ENCODE measurements at regions not wholly inside any gene's neighbourhood (a gene's known extent, or its start where the extent isn't known, plus 50 kb on each side); places are given as distances from the start of the nearest gene placed in this dataset.
A peak's percentile ranks its signal among the peaks of the same experiment; 100 is the strongest.
"Not testable (repeated sequence)": the region's sequence is repeated elsewhere in the genome, so short reads cannot be mapped to it uniquely, and the experiment has no call there.

GRCh38 chr5:67647772-67648171 lies 451.2 kb upstream of the CD180 start:
- no peak for DNase-seq (ENCODE audit: low read depth in 2 of 2)

- no peak for DNase-seq (ENCODE audit: low read depth in 2 of 2)
Measured at GRCh38 chr5:67644221-67644920, 447.8 kb upstream of the CD180 start.

- DNase-seq (ENCODE audit: low read depth in 2 of 2), result peak; percentile 75 to 77
Measured at GRCh38 chr5:67643536-67643935, 446.9 kb upstream of the CD180 start.

GRCh38 chr5:67639976-67640375 lies 443.4 kb upstream of the CD180 start:
- no peak for DNase-seq (ENCODE audit: low read depth in 2 of 2)

GRCh38 chr5:67639313-67639712 lies 442.7 kb upstream of the CD180 start:
- no peak for DNase-seq (ENCODE audit: low read depth in 2 of 2)

- no peak for DNase-seq (ENCODE audit: low read depth in 2 of 2)
Measured at GRCh38 chr5:67636850-67637524, 440.4 kb upstream of the CD180 start.

GRCh38 chr5:67636091-67636490 lies 439.5 kb upstream of the CD180 start:
- DNase-seq (ENCODE audit: low read depth in 2 of 2), result no peak

- DNase-seq (ENCODE audit: low read depth in 2 of 2), result not testable (repeated sequence)
Measured at GRCh38 chr5:67627079-67627478, 430.5 kb upstream of the CD180 start.

GRCh38 chr5:67623078-67623477 lies 426.5 kb upstream of the CD180 start:
- no peak for DNase-seq (ENCODE audit: low read depth in 2 of 2)

GRCh38 chr5:67620424-67621397 lies 424.1 kb upstream of the CD180 start:
- DNase-seq (ENCODE audit: low read depth in 2 of 2), result no peak

GRCh38 chr5:67619636-67620035 lies 423.0 kb upstream of the CD180 start:
- no peak for DNase-seq (ENCODE audit: low read depth in 2 of 2)

- DNase-seq (ENCODE audit: low read depth in 2 of 2), result no peak
Measured at GRCh38 chr5:67619235-67619634, 422.6 kb upstream of the CD180 start.

GRCh38 chr5:67617051-67617450 lies 420.5 kb upstream of the CD180 start:
- no peak for DNase-seq (ENCODE audit: low read depth in 2 of 2)

- no peak for DNase-seq (ENCODE audit: low read depth in 2 of 2)
Measured at GRCh38 chr5:67612961-67613360, 416.4 kb upstream of the CD180 start.

- DNase-seq (ENCODE audit: low read depth in 2 of 2), result no peak
Measured at GRCh38 chr5:67610186-67610912, 413.8 kb upstream of the CD180 start.

GRCh38 chr5:67607958-67608357 lies 411.4 kb upstream of the CD180 start:
- no peak for DNase-seq (ENCODE audit: low read depth in 2 of 2)

GRCh38 chr5:67606586-67606947 lies 410.0 kb upstream of the CD180 start:
- no peak for DNase-seq (ENCODE audit: low read depth in 2 of 2)

- DNase-seq (ENCODE audit: low read depth in 2 of 2), result no peak
Measured at GRCh38 chr5:67605730-67606585, 409.4 kb upstream of the CD180 start.

GRCh38 chr5:67591491-67591890 lies 394.9 kb upstream of the CD180 start:
- no peak for DNase-seq (ENCODE audit: low read depth in 2 of 2)

- no peak for DNase-seq (ENCODE audit: low read depth in 2 of 2)
Measured at GRCh38 chr5:67588389-67588788, 391.8 kb upstream of the CD180 start.

- no peak for DNase-seq (ENCODE audit: low read depth in 2 of 2)
Measured at GRCh38 chr5:67581203-67581602, 384.6 kb upstream of the CD180 start.

All from fibroblast of skin of left quadriceps (primary cell).